ENCODE measurements at regions not wholly inside any gene's neighbourhood (a gene's known extent, or its start where the extent isn't known, plus 50 kb on each side); places are given as distances from the start of the nearest gene placed in this dataset.
"Not testable (repeated sequence)": the region's sequence is repeated elsewhere in the genome, so short reads cannot be mapped to it uniquely, and the experiment has no call there.

DNA sequence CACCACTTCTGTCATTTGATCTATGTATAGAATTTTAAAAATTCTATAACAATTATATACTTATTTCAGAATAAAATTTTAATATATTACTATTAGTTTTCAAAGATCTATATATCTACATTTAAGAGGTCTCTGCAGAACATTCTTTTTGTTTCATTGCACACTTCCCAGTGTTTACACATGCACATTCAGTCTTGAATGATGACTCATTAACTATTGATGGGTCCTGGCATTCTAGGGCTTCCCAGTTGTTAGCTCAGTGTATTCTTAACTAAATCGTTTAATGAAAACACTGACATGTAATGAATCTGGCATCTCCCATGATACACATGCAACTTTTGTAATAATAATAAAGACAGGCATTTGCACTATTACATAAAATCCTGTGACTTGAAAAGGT is 324.6 kb downstream of the KLF12 start:
- peak overlapping the region; percentile 45 for H3K27ac ChIP-seq (ENCODE audit: low read length, poor library complexity, severe bottlenecking)
- no peaks in the 10 kb centered on the region for H3K9me3 ChIP-seq (ENCODE audit: control insufficient read depth, low read length)
- no peak overlapping the region for H2BK5ac ChIP-seq (ENCODE audit: low read depth, low read length, poor library complexity, severe bottlenecking)
- no peak overlapping the region for H3K9ac ChIP-seq (ENCODE audit: low read length)
- H3K4me2 ChIP-seq (ENCODE audit: low read length, poor library complexity, severe bottlenecking): no peak overlapping the region
- H3K36me3 ChIP-seq (ENCODE audit: control insufficient read depth in 1 of 2, insufficient read depth in 2 of 2, low read depth in 1 of 2, low read length in 2 of 2): peaks cover 0 to 9% of the 10 kb centered on the region in 2 experiments
- no peak overlapping the region for H3K23ac ChIP-seq (ENCODE audit: low read length in 2 of 2)
- no peak overlapping the region for H3K4ac ChIP-seq (ENCODE audit: low read depth in 1 of 2, low read length in 2 of 2)
- no peaks in the 10 kb centered on the region for H3K27me3 ChIP-seq (ENCODE audit: control insufficient read depth in 1 of 2, insufficient read depth in 1 of 2, low read length in 2 of 2)
- H3K4me3 ChIP-seq (ENCODE audit: insufficient read depth in 1 of 2, low read depth in 1 of 2, low read length in 2 of 2): no peak overlapping the region
- no peak overlapping the region for H2AK5ac ChIP-seq (ENCODE audit: low read length, severe bottlenecking)
- no peak overlapping the region for H2BK12ac ChIP-seq (ENCODE audit: low read length in 2 of 2)
- peaks cover 7% of the 10 kb centered on the region for H3K79me1 ChIP-seq (replicated peaks; ENCODE audit: low read length, poor library complexity, severe bottlenecking)
- no peak overlapping the region for H4K91ac ChIP-seq (ENCODE audit: low read length)
- H2AFZ ChIP-seq (ENCODE audit: low read depth, low read length): no peak overlapping the region
- peaks cover 3% of the 10 kb centered on the region for H3K4me1 ChIP-seq (ENCODE audit: control insufficient read depth, insufficient read depth, low read depth, low read length)
- no peak overlapping the region for H2BK120ac ChIP-seq (ENCODE audit: low read depth, low read length)
- DNase-seq: peak; percentile 59
- H4K8ac ChIP-seq (ENCODE audit: low read length): no peak overlapping the region
- peak overlapping the region in 1 of 2 experiments; percentile 24 for H3K18ac ChIP-seq (ENCODE audit: low read depth in 1 of 2, low read length in 2 of 2)
- no CpG with 5 or more reads among the region's 1 CpG for WGBS
- no peak overlapping the region for H3K14ac ChIP-seq (ENCODE audit: low read length in 2 of 2)
- no peak overlapping the region for H2BK15ac ChIP-seq (ENCODE audit: low read depth, poor library complexity, severe bottlenecking)

GRCh38 chr13:73808318-73808717 is 325.9 kb downstream of the KLF12 start:
- Histone ChIP-seq H3K9ac (ENCODE audit: low read length) (no peak overlapping the region), H2BK15ac (ENCODE audit: low read depth, poor library complexity, severe bottlenecking) (no peak overlapping the region), H2AFZ (ENCODE audit: low read depth, low read length) (no peak overlapping the region), H3K9me3 (ENCODE audit: control insufficient read depth, low read length) (no peaks in the 10 kb centered on the region), H3K4me1 (ENCODE audit: control insufficient read depth, insufficient read depth, low read depth, low read length) (peaks cover 5% of the 10 kb centered on the region), H3K14ac (ENCODE audit: low read length in 2 of 2) (no peak overlapping the region), H3K4ac (ENCODE audit: low read depth in 1 of 2, low read length in 2 of 2) (no peak overlapping the region), H3K27me3 (ENCODE audit: control insufficient read depth in 1 of 2, insufficient read depth in 1 of 2, low read length in 2 of 2) (no peaks in the 10 kb centered on the region), H3K4me2 (ENCODE audit: low read length, poor library complexity, severe bottlenecking) (no peak overlapping the region), H4K91ac (ENCODE audit: low read length) (no peak overlapping the region), H3K27ac (ENCODE audit: low read length, poor library complexity, severe bottlenecking) (no peak overlapping the region), H3K36me3 (ENCODE audit: control insufficient read depth in 1 of 2, insufficient read depth in 2 of 2, low read depth in 1 of 2, low read length in 2 of 2) (peaks cover 0 to 7% of the 10 kb centered on the region in 2 experiments), H2BK120ac (ENCODE audit: low read depth, low read length) (no peak overlapping the region), H4K8ac (ENCODE audit: low read length) (no peak overlapping the region), H3K79me1 (replicated peaks; ENCODE audit: low read length, poor library complexity, severe bottlenecking) (peaks cover 6% of the 10 kb centered on the region), H2AK5ac (ENCODE audit: low read length, severe bottlenecking) (no peak overlapping the region), H3K23ac (ENCODE audit: low read length in 2 of 2) (no peak overlapping the region), H3K4me3 (ENCODE audit: insufficient read depth in 1 of 2, low read depth in 1 of 2, low read length in 2 of 2) (no peak overlapping the region), H2BK12ac (ENCODE audit: low read length in 2 of 2) (no peak overlapping the region), H3K18ac (ENCODE audit: low read depth in 1 of 2, low read length in 2 of 2) (no peak overlapping the region), H2BK5ac (ENCODE audit: low read depth, low read length, poor library complexity, severe bottlenecking) (no peak overlapping the region)
- DNase-seq: no peak
- WGBS: 100% methylated on average over 1 of the region's 5 CpGs

- not testable (repeated sequence) for H2BK15ac ChIP-seq (ENCODE audit: low read depth, poor library complexity, severe bottlenecking); H3K9ac ChIP-seq (ENCODE audit: low read length); H2BK5ac ChIP-seq (ENCODE audit: low read depth, low read length, poor library complexity, severe bottlenecking); H2BK12ac ChIP-seq (ENCODE audit: low read length in 2 of 2); H3K4me2 ChIP-seq (ENCODE audit: low read length, poor library complexity, severe bottlenecking); DNase-seq; H3K27ac ChIP-seq (ENCODE audit: low read length, poor library complexity, severe bottlenecking); H3K23ac ChIP-seq (ENCODE audit: low read length in 2 of 2); H2AFZ ChIP-seq (ENCODE audit: low read depth, low read length); H3K27me3 ChIP-seq (ENCODE audit: control insufficient read depth in 1 of 2, insufficient read depth in 1 of 2, low read length in 2 of 2); H4K8ac ChIP-seq (ENCODE audit: low read length); H3K79me1 ChIP-seq (replicated peaks; ENCODE audit: low read length, poor library complexity, severe bottlenecking); H3K9me3 ChIP-seq (ENCODE audit: control insufficient read depth, low read length); H3K4me1 ChIP-seq (ENCODE audit: control insufficient read depth, insufficient read depth, low read depth, low read length); H2BK120ac ChIP-seq (ENCODE audit: low read depth, low read length); H2AK5ac ChIP-seq (ENCODE audit: low read length, severe bottlenecking); H3K4me3 ChIP-seq (ENCODE audit: insufficient read depth in 1 of 2, low read depth in 1 of 2, low read length in 2 of 2); H4K91ac ChIP-seq (ENCODE audit: low read length); H3K4ac ChIP-seq (ENCODE audit: low read depth in 1 of 2, low read length in 2 of 2); H3K14ac ChIP-seq (ENCODE audit: low read length in 2 of 2); H3K36me3 ChIP-seq (ENCODE audit: control insufficient read depth in 1 of 2, insufficient read depth in 2 of 2, low read depth in 1 of 2, low read length in 2 of 2)
- peak overlapping the region in 1 of 2 experiments; percentile 21 for H3K18ac ChIP-seq (ENCODE audit: low read depth in 1 of 2, low read length in 2 of 2)
- 100% methylated on average over 4 of the region's 6 CpGs for WGBS
Measured at GRCh38 chr13:73805326-73805958, 328.8 kb downstream of the KLF12 start.

- Histone ChIP-seq H4K8ac (ENCODE audit: low read length) (no peak overlapping the region), H3K27me3 (ENCODE audit: control insufficient read depth in 1 of 2, insufficient read depth in 1 of 2, low read length in 2 of 2) (no peaks in the 10 kb centered on the region), H2AFZ (ENCODE audit: low read depth, low read length) (no peak overlapping the region), H2BK15ac (ENCODE audit: low read depth, poor library complexity, severe bottlenecking) (no peak overlapping the region), H4K91ac (ENCODE audit: low read length) (no peak overlapping the region), H3K23ac (ENCODE audit: low read length in 2 of 2) (no peak overlapping the region), H3K4ac (ENCODE audit: low read depth in 1 of 2, low read length in 2 of 2) (no peak overlapping the region), H3K27ac (ENCODE audit: low read length, poor library complexity, severe bottlenecking) (no peak overlapping the region), H2BK120ac (ENCODE audit: low read depth, low read length) (no peak overlapping the region), H3K4me1 (ENCODE audit: control insufficient read depth, insufficient read depth, low read depth, low read length) (peaks cover 2% of the 10 kb centered on the region), H3K36me3 (ENCODE audit: control insufficient read depth in 1 of 2, insufficient read depth in 2 of 2, low read depth in 1 of 2, low read length in 2 of 2) (no peaks in the 10 kb centered on the region), H2BK12ac (ENCODE audit: low read length in 2 of 2) (no peak overlapping the region), H3K9ac (ENCODE audit: low read length) (no peak overlapping the region), H3K18ac (ENCODE audit: low read depth in 1 of 2, low read length in 2 of 2) (no peak overlapping the region), H3K9me3 (ENCODE audit: control insufficient read depth, low read length) (no peaks in the 10 kb centered on the region), H3K79me1 (replicated peaks; ENCODE audit: low read length, poor library complexity, severe bottlenecking) (peaks cover 6% of the 10 kb centered on the region), H2AK5ac (ENCODE audit: low read length, severe bottlenecking) (no peak overlapping the region), H3K4me2 (ENCODE audit: low read length, poor library complexity, severe bottlenecking) (no peak overlapping the region), H3K14ac (ENCODE audit: low read length in 2 of 2) (no peak overlapping the region), H3K4me3 (ENCODE audit: insufficient read depth in 1 of 2, low read depth in 1 of 2, low read length in 2 of 2) (no peak overlapping the region), H2BK5ac (ENCODE audit: low read depth, low read length, poor library complexity, severe bottlenecking) (no peak overlapping the region)
- WGBS: 46% methylated on average over 1 of the region's 1 CpG
- DNase-seq: peak; percentile 47
Measured at GRCh38 chr13:73803997-73804396, 330.2 kb downstream of the KLF12 start.

All from mesenchymal stem cell (in vitro differentiated cells and primary cell).